SKM-1 treated with dmso at 0.1 percent for 144 hours (cell line): ENCODE measurements at regions not wholly inside any gene's neighbourhood (a gene's known extent, or its start where the extent isn't known, plus 50 kb on each side); places are given as distances from the start of the nearest gene placed in this dataset.
"Not testable (repeated sequence)": the region's sequence is repeated elsewhere in the genome, so short reads cannot be mapped to it uniquely, and the experiment has no call there.

Source experiments
- DNase-seq: peaks from one replicate; lab custom pipeline; 2025; ENCODE audit not compliant: unreplicated experiment; lab: John Stamatoyannopoulos, UW

- DNase-seq = no peak
Observed at GRCh38 chr4:117135634-117136354, 50.4 kb upstream of the TRAM1L1 start.

- peak; percentile 8 for DNase-seq
Observed at GRCh38 chr4:117137145-117137544, 51.8 kb upstream of the TRAM1L1 start.

GRCh38 chr4:117138732-117139131 lies 53.4 kb upstream of the TRAM1L1 start:
- DNase-seq = not testable (repeated sequence)

GRCh38 chr4:117154251-117154650 lies 68.9 kb upstream of the TRAM1L1 start:
- no peak for DNase-seq

GRCh38 chr4:117156806-117157205 lies 71.4 kb upstream of the TRAM1L1 start:
- no peak for DNase-seq

GRCh38 chr4:117157360-117157759 lies 72.0 kb upstream of the TRAM1L1 start:
- DNase-seq = no peak

- DNase-seq = no peak
Observed at GRCh38 chr4:117162976-117163375, 77.6 kb upstream of the TRAM1L1 start.

- DNase-seq = no peak
Observed at GRCh38 chr4:117164338-117164737, 79.0 kb upstream of the TRAM1L1 start.

- not testable (repeated sequence) for DNase-seq
Observed at GRCh38 chr4:117175369-117175768, 90.0 kb upstream of the TRAM1L1 start.

- DNase-seq = no peak
Observed at GRCh38 chr4:117203231-117203630, 117.9 kb upstream of the TRAM1L1 start.

GRCh38 chr4:117210551-117210950 lies 125.2 kb upstream of the TRAM1L1 start:
- no peak for DNase-seq

GRCh38 chr4:117224256-117224655 lies 138.9 kb upstream of the TRAM1L1 start:
- DNase-seq = no peak

GRCh38 chr4:117225471-117225870 lies 140.1 kb upstream of the TRAM1L1 start:
- no peak for DNase-seq

GRCh38 chr4:117227925-117228324 lies 142.5 kb upstream of the TRAM1L1 start:
- no peak for DNase-seq

GRCh38 chr4:117239434-117239833 lies 154.1 kb upstream of the TRAM1L1 start:
- no peak for DNase-seq

GRCh38 chr4:117249333-117249732 lies 164.0 kb upstream of the TRAM1L1 start:
- no peak for DNase-seq

- DNase-seq = no peak
Observed at GRCh38 chr4:117264072-117264471, 178.7 kb upstream of the TRAM1L1 start.

- DNase-seq = no peak
Observed at GRCh38 chr4:117267317-117267716, 181.9 kb upstream of the TRAM1L1 start.

GRCh38 chr4:117284736-117285135 lies 199.4 kb upstream of the TRAM1L1 start:
- DNase-seq = no peak

- DNase-seq = no peak
Observed at GRCh38 chr4:117293784-117294183, 208.4 kb upstream of the TRAM1L1 start.

- DNase-seq = no peak
Observed at GRCh38 chr4:117302226-117302625, 216.8 kb upstream of the TRAM1L1 start.

- DNase-seq = no peak
Observed at GRCh38 chr4:117311215-117311614, 225.8 kb upstream of the TRAM1L1 start.

GRCh38 chr4:117311989-117312388 lies 226.6 kb upstream of the TRAM1L1 start:
- no peak for DNase-seq
